ENCODE measurements at regions not wholly inside any gene's neighbourhood (a gene's known extent, or its start where the extent isn't known, plus 50 kb on each side); places are given as distances from the start of the nearest gene placed in this dataset.
A peak's percentile ranks its signal among the peaks of the same experiment; 100 is the strongest.

GRCh38 chr17:73713136-73713535 is 68.9 kb upstream of the SDK2 start:
- Histone ChIP-seq H3K4me3 (no peak overlapping the region), H3K36me3 (no peaks in the 10 kb centered on the region), H3K4me1 (replicated peaks) (no peaks in the 10 kb centered on the region), H3K9me3 (no peaks in the 10 kb centered on the region), H3K27me3 (replicated peaks; ENCODE audit: insufficient read depth) (no peaks in the 10 kb centered on the region), H3K27ac (no peak overlapping the region)
- intact Hi-C loops (cut with DNase I) = no loop called here
- TF ChIP-seq CTCF (IDR thresholded peaks at IDR 0.05) = no peak
- no peak for TF ChIP-seq POLR2AphosphoS5 (IDR thresholded peaks at IDR 0.05)
- no peak for TF ChIP-seq POLR2A (IDR thresholded peaks at IDR 0.05)
- peak; percentile 14 for DNase-seq (ENCODE audit: low spot score)
- 38% methylated on average over 9 of the region's 9 CpGs for WGBS

GRCh38 chr17:73715769-73716168 is 71.5 kb upstream of the SDK2 start:
- Histone ChIP-seq H3K9me3 (no peaks in the 10 kb centered on the region), H3K27me3 (replicated peaks; ENCODE audit: insufficient read depth) (no peaks in the 10 kb centered on the region)
- 79% methylated on average over 10 of the region's 10 CpGs for WGBS

GRCh38 chr17:73717690-73718089 is 73.4 kb upstream of the SDK2 start:
- Histone ChIP-seq H3K9me3 (no peaks in the 10 kb centered on the region), H3K27me3 (replicated peaks; ENCODE audit: insufficient read depth) (no peaks in the 10 kb centered on the region), H3K27ac (no peak overlapping the region), H3K4me3 (no peak overlapping the region), H3K36me3 (no peaks in the 10 kb centered on the region), H3K4me1 (replicated peaks) (no peaks in the 10 kb centered on the region)
- TF ChIP-seq POLR2AphosphoS5 (IDR thresholded peaks at IDR 0.05) = no peak
- no peak for TF ChIP-seq CTCF (IDR thresholded peaks at IDR 0.05)
- no peak for TF ChIP-seq POLR2A (IDR thresholded peaks at IDR 0.05)
- 85% methylated on average over 5 of the region's 5 CpGs for WGBS
- DNase-seq (ENCODE audit: low spot score) = no peak
- intact Hi-C loops (cut with DNase I) = no loop called here

More at GRCh38 chr17:73715769-73716168, 71.5 kb upstream of the SDK2 start:
- no peak overlapping the region for H3K4me3 ChIP-seq
- H3K27ac ChIP-seq = no peak overlapping the region
- no peaks in the 10 kb centered on the region for H3K4me1 ChIP-seq (replicated peaks)
- H3K36me3 ChIP-seq = no peaks in the 10 kb centered on the region
- intact Hi-C loops (cut with DNase I) = no loop called here
- no peak for TF ChIP-seq POLR2A (IDR thresholded peaks at IDR 0.05)
- no peak for DNase-seq (ENCODE audit: low spot score)

- Histone ChIP-seq H3K4me1 (replicated peaks) (no peaks in the 10 kb centered on the region), H3K27me3 (replicated peaks; ENCODE audit: insufficient read depth) (no peaks in the 10 kb centered on the region), H3K9me3 (no peaks in the 10 kb centered on the region), H3K36me3 (no peaks in the 10 kb centered on the region), H3K4me3 (no peak overlapping the region), H3K27ac (no peak overlapping the region)
- TF ChIP-seq POLR2A (IDR thresholded peaks at IDR 0.05) = no peak
- no peak for TF ChIP-seq POLR2AphosphoS5 (IDR thresholded peaks at IDR 0.05)
- TF ChIP-seq CTCF (IDR thresholded peaks at IDR 0.05) = no peak
- intact Hi-C loops (cut with DNase I) = no loop called here
- DNase-seq (ENCODE audit: low spot score) = no peak
These were observed 74.1 kb upstream of the SDK2 start for GRCh38 chr17:73718362-73718761.

GRCh38 chr17:73718912-73719311 is 74.7 kb upstream of the SDK2 start:
- no peak overlapping the region for H3K4me3 ChIP-seq
- WGBS = 73% methylated on average over 9 of the region's 9 CpGs
- H3K27ac ChIP-seq = no peak overlapping the region
- no peaks in the 10 kb centered on the region for H3K4me1 ChIP-seq (replicated peaks)
- TF ChIP-seq POLR2A (IDR thresholded peaks at IDR 0.05) = no peak
- TF ChIP-seq POLR2AphosphoS5 (IDR thresholded peaks at IDR 0.05) = no peak
- TF ChIP-seq CTCF (IDR thresholded peaks at IDR 0.05) = no peak
- H3K27me3 ChIP-seq (replicated peaks; ENCODE audit: insufficient read depth) = no peaks in the 10 kb centered on the region
- intact Hi-C loops (cut with DNase I) = no loop called here
- DNase-seq (ENCODE audit: low spot score) = no peak
- H3K9me3 ChIP-seq = no peaks in the 10 kb centered on the region
- H3K36me3 ChIP-seq = no peaks in the 10 kb centered on the region

All from prostate gland (tissue), 2 donors.